ENCODE measurements at regions not wholly inside any gene's neighbourhood (a gene's known extent, or its start where the extent isn't known, plus 50 kb on each side); places are given as distances from the start of the nearest gene placed in this dataset.

GRCh38 chr3:1902416-1902815 is 196.2 kb upstream of the CNTN4 start:
- no peak for TF ChIP-seq CTCF (IDR thresholded peaks at IDR 0.05)
- TF ChIP-seq POLR2A (IDR thresholded peaks at IDR 0.05), result no peak
